WI38 (cell line): ENCODE measurements at regions not wholly inside any gene's neighbourhood (a gene's known extent, or its start where the extent isn't known, plus 50 kb on each side); places are given as distances from the start of the nearest gene placed in this dataset.

Experiments
- H3K4me3 ChIP-seq: 2 replicates; pipeline ENCODE4 v1.5.1; 2011; ENCODE audit warnings: low read depth, mild to moderate bottlenecking, control low read depth, low read length
- TF ChIP-seq, protein P1 (sequence below): IDR thresholded peaks from 2 replicates; pipeline ENCODE4 v1.5.1; 2012; ENCODE audit warnings: low read depth, mild to moderate bottlenecking, control low read depth, low read length

GRCh38 chr14:87321548-87321947 is 671.4 kb downstream of the GALC start:
- TF ChIP-seq, protein P1, sequence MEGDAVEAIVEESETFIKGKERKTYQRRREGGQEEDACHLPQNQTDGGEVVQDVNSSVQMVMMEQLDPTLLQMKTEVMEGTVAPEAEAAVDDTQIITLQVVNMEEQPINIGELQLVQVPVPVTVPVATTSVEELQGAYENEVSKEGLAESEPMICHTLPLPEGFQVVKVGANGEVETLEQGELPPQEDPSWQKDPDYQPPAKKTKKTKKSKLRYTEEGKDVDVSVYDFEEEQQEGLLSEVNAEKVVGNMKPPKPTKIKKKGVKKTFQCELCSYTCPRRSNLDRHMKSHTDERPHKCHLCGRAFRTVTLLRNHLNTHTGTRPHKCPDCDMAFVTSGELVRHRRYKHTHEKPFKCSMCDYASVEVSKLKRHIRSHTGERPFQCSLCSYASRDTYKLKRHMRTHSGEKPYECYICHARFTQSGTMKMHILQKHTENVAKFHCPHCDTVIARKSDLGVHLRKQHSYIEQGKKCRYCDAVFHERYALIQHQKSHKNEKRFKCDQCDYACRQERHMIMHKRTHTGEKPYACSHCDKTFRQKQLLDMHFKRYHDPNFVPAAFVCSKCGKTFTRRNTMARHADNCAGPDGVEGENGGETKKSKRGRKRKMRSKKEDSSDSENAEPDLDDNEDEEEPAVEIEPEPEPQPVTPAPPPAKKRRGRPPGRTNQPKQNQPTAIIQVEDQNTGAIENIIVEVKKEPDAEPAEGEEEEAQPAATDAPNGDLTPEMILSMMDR = no peak
- H3K4me3 ChIP-seq = no peak overlapping the region

- TF ChIP-seq, protein P1 = no peak
- no peak overlapping the region for H3K4me3 ChIP-seq
Observed at GRCh38 chr14:87312894-87313205, 680.1 kb downstream of the GALC start.

- H3K4me3 ChIP-seq = no peak overlapping the region
- TF ChIP-seq, protein P1 = no peak
Observed at GRCh38 chr14:87312169-87312893, 680.7 kb downstream of the GALC start.

- H3K4me3 ChIP-seq = no peak overlapping the region
- TF ChIP-seq, protein P1 = no peak
Observed at GRCh38 chr14:87309557-87309956, 683.4 kb downstream of the GALC start.

- TF ChIP-seq, protein P1 = no peak
- H3K4me3 ChIP-seq = no peak overlapping the region
Observed at GRCh38 chr14:87306409-87307168, 686.4 kb downstream of the GALC start.

- no peak overlapping the region for H3K4me3 ChIP-seq
- TF ChIP-seq, protein P1 = no peak
Observed at GRCh38 chr14:87305345-87305744, 687.6 kb downstream of the GALC start.

- no peak overlapping the region for H3K4me3 ChIP-seq
- TF ChIP-seq, protein P1 = no peak
Observed at GRCh38 chr14:87304404-87304803, 688.6 kb downstream of the GALC start.
